Stimulated activated CD8-positive, alpha-beta memory T cell treated with anti-CD3 and anti-CD28 coated beads, Interleukin-2, amount 100 ng/mL, for 1 hour (primary cell): ENCODE measurements at regions not wholly inside any gene's neighbourhood (a gene's known extent, or its start where the extent isn't known, plus 50 kb on each side); places are given as distances from the start of the nearest gene placed in this dataset.

Source experiments
- DNase-seq, 2 donors: peaks; one replicate each; pipeline ENCODE4 v3.0.0-alpha.2; 2020; ENCODE audit warnings: low read depth in 2 of 2

DNA sequence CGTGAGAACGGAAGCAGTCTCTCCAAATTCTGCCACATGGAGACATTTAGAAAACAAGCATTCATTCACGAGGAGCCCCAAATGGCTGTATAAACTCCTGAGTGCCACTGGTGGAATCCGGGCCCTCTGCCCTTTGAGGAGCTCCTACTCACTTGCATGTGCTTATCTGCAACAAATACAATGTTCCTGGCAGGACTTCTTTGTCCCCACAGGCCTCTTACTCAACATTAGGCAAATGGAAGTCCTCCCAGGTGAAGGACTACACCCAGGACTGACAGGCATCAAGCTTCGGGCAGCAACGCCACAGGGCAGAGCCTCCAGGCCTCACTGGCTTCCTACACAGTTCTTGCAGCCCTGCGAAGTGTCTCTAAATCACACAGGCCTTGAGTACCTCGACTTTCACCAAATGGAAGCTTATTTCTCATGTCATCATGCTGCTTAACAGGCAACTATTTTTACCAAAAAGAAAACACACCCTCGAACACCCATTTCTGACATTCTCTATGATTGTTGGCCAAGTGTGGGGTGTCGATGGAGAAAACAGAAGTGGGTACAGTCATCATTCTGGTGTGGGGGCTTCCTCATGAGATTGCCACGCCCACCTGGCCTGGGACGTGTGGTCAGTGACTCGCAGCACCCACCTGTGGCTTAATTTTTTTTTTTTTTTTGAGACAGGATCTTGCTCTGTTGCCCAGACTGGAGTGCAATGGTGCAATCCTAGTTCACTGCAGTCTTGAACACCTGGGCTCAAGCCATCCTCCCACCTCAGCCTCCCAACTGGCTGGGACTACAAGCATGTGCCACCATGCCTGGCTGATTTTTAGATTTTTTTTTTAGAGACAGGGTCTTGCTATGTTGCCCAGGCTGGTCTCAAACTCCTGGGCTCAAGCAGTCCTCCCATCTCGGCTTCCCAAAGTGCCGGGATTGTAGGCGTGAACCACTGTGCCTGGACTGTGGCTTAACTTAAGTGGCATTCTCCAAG is 186.8 kb upstream of the GLI2 start:
- DNase-seq = no peak

DNA sequence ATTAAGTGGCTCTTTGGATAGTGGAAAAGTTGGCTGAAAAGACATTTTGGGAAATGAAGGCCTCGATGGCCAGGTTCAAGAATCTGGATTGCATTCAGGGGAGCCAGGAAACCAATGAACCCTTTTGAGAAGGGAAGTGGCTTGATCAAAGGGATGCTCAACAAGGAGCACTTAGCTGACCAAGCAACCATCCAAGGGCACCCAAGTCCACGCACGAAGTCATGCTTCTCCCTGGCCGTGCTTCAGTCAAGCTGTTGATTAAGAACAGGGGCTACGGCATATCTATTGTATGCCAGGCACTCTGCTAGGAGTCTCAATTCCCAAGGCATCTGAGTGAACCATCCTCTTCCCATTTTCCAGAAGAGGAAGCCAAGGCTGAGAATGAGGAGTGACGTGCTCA is 185.8 kb upstream of the GLI2 start:
- DNase-seq = no peak

DNA sequence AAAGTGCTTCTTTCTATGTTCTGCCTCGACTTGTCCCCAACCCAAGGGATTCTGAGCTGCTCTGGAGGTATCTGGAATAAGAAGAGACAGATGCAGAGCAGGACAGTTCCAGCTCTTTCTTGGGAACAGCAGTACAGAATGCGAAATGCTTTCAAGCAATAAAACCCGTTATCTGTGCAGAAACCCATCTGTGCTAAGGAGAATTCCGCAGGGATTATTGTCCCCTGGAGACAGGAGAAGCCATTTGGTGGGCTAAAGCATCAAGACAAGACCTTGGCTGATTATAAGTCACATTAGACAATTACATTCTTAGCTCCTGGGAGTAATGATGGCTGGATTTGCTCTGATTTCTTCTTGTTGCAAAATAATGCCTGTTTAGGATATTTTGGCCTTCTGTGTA is 185.4 kb upstream of the GLI2 start:
- no peak for DNase-seq

DNA sequence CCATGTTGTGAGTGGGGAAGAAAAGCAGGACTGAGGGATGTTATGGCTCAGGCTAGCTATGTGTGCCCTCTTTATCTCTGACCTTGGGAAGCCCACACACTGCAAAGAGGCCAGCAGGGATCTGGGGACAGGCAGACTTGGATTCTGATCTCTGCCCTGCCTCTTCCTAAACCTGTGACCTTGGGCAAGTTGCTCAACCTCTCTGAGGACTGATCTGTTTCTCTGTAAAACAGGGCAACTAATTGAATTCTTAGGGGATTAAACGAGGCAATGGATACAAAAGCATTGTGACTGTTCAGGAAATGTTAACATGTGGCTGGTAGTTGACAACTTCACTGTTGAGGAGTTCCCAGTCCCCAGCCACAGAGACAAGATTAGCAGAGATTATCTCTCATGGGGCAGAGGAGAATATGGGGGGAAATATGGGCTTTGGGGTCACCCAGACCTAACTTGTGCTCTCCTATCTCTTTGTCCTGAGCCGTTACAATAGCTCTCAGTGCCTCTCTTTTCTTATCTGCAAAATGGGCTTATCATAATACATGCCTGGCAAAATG is 184.7 kb upstream of the GLI2 start:
- DNase-seq = no peak

DNA sequence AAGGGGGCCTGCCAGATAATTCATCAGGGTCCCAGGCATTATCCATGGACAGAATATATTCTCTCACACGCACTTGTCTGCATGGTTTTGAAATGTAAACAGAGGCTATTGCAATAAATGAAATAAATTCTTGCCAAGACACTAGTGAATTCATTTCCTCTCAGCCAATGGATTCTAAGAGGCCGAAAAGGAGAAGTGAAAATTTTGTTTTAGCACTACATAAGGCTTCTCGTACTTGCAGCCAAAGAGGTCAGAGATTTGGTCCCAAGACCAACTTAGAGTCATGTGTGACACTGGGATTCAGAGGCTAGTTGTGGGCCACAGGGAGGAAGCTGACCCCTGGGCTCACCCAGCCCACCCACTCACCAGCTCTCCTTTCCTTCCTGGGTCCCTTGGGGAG is 184.1 kb upstream of the GLI2 start:
- no peak for DNase-seq

DNA sequence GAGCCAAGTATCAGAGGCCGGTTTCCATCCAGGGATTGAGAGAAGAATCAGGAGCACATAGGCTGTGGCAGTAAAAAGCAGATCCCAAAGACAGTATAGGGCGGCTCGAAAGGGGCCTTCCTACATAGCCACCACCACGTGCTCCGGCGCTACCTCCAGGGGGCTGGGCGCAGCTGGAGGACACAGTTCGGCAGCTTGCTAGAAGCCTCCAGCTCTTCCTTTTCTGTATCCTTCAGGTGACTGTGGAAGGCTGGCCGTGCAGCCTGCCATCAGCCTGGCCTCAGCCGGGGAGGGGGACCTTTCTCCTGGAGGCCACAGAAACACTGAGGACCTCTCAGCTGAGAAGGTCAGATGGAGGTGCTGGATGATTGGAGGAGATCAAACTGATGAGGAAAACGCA is 183.6 kb upstream of the GLI2 start:
- DNase-seq = no peak

DNA sequence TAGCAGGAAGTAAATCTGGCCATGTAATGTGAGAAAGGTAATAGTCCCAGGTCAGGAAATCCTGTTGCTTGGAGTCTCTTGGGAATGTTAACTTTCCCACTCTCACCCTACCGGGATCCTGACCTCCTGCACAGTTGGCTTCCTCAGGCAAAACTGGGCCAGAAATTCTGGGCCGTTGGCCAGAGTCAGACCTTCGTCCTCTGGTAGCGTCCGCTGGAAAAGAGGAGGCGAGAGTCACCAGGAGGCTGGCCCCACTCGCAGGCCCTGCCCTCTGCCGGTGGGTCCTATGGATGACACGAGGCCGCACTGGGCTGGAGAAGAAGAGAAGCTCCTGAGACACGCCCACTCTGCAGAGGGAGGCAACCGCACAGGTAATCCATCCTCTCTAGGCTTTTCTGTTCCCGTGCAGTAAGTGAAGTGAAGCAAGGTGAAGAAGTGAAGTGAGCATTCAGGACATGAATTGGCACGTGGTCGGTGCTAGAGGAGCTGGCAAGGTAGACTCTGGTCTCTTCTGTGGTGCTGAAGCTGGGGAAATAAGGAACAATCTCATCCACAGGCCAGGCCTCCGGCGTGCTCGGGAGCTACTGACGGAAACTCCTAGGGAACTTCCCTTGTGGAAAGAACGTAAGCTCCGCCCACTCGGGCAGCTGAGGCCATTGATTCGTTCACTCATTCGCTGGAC is 182.7 kb upstream of the GLI2 start:
- DNase-seq = no peak

DNA sequence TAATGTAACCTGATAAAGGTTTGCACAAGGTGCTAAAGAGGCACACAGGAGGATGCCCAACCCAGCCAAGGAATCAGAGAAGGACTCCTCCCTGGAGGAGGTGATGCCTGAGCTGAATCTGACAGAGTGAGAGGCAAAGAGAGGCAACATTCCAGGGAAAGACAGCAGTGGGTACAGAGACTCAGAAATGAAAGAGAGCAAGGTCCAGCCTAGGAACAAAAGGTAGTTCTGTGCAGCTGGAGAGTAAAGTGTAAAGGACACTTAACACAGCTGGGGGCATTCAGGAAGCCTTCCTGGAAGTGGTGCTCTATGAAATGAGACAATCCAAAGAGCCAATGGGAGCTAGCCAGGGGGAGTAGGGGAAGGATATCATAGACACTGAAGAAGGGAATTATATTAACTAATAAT is 181.0 kb upstream of the GLI2 start:
- no peak for DNase-seq

DNA sequence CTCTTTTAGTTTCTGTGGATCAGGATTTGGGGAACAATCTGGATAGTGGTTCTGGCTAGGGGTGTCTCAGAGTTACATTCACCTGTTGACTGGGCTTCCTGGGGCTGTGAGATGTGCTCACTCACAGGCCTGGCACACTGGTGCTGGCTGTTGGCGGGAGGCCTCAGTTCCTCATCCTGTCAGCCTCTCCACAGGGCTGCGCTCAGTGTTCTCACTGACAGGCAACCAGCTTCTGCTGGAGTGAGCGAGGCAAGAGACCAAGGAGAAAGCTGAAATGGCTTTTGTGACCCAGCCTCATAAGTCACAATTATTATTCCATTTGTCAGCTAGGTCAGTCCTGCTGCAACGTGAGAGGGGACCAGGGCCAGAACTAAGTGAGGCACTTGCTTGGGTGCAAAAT is 180.6 kb upstream of the GLI2 start:
- DNase-seq = no peak

DNA sequence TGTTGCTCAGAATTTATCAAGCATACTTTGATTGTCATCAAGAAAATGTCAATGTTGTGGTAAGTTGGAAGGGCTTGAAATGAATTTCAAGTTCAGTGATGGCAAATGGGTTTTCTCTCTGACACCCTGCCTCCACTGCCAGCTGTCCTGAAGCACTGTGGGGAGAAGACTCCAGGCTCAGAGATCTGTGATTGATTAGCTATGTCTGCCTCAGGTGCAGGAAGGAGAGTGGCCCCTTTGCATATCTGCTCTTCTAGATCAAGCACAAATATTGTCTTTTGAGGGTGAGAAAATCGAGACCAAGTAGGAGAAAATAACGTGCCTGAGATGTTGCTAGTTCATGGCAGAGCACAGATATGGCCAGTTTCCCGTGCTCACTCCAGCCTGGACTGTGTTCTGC is 178.8 kb upstream of the GLI2 start:
- DNase-seq = no peak

DNA sequence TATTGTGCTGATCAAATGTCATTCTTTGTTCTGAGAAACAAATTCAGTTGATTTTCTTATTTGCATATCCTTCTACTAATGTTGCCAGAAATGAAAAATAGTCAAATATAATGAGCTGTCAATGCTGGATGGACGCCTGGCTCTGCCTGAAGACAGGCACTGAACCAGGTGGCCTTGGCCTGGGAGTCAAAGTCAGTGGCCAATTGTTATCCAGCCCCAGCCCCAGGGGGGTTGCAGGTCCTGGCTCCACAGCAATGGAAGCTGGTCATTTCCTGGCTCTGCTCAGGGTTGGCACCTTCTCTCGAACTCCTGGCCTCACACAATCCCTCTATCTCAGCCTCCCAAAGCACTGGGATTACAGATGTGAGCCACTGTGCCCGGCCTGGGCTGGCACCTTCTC is 176.8 kb upstream of the GLI2 start:
- DNase-seq = no peak

DNA sequence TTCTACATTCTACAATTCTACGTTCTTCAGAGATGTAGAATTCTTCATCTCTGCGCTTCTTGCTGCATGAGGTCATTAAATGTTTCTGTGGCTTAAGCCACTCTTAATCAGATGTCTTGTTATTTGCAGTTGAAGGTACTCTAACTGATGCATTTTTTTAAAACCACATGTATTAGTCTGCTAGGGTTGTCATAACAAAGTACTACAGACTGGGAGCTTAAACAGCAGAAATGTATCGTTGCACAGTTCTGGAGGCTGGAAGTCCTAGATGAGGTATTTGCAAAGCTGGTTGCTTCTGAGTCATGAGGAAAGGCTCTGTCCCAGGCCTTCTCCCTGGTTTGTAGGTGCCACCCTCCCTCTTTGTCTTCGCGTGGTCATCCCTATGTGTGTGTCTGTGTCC is 176.3 kb upstream of the GLI2 start:
- no peak for DNase-seq

DNA sequence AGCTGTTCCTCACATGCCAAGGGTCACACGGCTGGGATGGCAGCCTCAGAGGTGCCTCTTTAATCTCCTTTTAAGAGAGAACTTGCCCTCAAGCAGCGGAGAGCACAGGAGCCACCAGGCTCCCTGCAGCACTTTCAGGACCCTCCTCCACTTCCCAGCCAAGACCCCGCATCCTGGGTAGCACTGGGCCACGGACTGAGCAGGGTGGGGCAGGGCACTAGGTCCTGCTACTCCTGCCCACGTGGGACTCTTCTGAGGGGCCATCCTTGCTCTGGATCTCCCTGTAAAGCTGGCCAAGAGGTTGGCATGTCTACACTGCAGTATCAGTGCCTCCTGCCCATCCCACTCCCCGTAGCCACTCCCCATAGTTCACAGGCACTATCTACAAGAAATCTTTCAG is 175.3 kb upstream of the GLI2 start:
- DNase-seq = no peak

DNA sequence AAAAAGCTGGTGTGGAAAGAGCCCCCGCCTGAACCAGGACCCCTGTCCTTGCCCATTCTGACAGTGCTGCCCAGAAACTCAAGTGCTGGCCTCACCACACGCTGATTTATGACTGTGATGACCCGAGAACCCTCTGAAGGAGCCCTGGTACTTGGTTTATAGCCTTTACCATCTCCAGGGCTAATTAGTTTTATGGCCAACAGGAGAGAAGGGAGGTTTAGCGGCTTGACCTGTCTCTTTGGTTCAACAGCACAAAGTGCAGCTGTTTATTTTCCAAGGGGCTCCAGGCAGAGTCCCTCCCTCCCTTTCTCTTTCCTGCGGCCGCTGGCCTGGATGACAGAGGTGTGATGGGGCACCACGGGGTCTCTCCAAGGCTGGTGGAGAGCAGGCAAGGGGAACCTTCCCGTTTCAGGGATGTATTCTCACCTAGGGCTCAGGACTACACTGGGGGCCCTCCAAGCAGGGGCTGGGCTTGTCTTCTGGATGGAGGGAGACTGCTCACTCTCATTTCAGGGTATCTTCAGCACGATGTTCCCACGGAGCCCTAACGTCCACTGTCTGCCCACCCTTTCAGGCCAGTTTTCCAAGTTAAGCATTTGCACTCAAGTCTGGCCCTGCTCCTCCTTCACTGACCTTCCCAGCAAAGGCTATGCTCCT is 174.2 kb upstream of the GLI2 start:
- DNase-seq = no peak

DNA sequence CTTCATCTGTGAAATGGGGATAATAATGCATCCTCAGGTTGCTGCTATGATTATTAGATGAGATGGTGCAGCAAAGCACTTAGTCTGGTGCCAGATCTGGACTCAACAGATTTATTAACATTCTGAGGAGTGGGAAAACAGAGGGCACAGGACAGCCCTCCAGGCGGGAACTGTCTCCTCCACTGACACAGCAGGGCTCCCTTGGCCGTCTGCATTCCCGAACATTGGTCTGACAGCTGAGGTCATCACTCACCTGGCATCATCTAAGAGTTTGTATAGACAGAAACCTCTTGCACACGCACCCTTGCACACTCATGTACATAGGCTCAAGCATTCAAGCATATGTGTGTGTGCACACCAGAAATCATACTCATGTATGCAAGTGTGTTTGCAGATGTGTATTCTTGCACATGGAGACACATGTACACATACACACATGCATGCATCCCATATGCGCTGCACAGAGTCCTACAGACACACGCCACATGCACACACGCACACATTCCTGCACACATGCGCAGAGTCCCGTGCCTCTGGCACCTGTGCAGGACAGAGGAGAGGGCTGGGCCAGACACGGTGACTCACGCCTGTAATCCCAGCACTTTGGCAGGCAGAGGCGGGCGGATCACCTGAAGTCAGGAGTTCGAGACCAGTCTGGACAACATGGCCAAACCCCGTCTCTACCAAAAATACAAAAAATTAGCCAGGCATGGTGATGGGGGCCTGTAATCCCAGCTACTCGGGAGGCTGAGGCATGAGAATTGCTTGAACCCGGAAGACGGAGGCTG is 173.3 kb upstream of the GLI2 start:
- no peak for DNase-seq

DNA sequence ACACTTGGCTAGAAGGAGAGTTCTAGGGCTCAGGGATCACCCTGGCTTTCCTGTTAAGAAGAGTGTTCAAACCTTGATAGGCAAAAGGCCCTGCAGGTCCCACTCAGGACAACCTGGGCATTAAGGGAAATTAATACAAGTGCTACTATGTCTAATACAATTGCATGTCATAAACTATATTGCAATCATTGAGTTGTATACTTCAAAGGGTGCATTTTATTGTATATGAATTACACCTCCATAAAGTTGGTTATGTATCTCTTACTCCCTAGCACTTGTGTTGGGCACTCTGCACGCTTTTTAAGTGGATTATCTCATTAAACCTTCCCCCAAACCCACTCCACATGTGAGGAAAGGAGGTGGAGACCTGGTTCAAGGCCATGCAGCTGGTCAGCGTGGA is 172.1 kb upstream of the GLI2 start:
- no peak for DNase-seq

DNA sequence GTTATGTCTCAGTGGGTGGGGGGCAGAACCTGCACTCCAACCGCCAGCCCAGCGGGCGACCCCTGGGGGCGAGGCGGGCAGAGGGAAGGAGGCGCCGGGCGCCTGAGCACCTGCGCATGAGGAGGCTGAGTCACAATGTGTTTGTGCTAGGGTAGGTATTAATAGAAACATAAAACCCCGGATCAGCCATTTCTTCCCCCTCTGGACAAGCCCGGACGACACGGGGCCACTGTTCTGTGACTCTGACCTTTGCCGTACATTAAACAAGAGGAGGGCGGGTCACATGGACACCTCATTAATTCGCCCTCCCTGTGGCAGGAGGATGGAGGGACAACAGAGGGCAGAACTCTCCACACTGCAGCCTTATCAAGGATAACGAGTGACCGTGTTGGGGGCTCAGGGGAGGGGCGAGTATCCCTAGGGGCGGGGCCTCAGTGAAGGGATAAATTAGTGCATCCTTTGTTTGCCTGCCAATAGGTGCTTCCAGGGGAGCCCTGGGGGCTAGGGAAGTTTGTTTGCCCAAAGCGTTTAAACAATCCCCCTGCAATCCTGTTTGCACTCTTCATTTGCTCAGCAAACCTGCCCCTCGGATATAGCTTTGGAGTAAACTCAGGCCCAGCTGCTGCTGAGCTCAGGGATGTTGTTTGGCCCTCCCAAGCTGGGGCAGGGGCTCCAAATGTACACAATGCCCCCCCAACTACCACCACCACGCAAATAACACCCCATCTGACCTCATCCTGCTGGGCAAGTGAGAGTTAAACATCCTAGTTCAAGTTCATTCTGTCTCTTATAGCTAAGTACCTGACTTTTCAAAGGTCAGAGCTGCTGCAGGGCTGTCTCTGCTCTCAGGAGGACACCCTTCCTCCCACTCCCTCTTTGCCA is 171.2 kb upstream of the GLI2 start:
- DNase-seq = no peak

DNA sequence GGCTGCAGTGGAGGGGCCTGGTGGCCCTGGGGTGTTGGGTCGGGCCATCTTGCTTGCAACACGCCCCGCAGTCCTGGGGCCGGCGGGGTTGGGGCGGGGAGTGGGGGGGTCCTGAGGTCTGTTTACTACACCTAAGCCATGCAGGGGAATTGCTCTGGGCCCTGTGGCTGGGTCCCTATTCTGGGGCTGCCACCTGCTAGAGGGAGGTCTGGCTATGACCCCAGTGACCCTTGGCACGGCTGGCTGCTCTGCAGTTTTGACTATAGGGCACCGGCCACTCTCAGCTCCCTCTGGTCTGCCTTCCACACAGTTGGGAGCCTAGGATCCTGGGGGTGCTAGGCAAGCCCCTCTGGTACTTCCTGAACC is 170.6 kb upstream of the GLI2 start:
- no peak for DNase-seq

DNA sequence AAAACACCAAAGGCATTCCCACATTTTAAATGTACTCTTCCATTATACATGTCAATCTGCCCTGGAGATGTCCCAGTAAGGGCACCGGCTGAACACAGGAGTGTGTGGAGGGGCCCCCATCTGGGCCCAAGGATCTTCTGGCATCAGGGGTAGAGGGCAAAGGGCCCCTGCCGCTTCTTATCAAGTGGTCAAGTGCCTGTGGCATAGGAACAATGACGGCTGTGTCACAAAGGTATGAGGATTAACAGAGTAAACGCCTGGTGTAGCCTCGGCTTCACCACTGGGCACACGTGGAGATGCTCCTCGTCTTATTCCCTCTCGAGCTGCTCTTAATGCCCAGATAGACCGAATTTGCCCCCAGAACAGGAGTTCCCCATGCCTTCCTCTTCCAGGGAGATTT is 169.7 kb upstream of the GLI2 start:
- DNase-seq = no peak

DNA sequence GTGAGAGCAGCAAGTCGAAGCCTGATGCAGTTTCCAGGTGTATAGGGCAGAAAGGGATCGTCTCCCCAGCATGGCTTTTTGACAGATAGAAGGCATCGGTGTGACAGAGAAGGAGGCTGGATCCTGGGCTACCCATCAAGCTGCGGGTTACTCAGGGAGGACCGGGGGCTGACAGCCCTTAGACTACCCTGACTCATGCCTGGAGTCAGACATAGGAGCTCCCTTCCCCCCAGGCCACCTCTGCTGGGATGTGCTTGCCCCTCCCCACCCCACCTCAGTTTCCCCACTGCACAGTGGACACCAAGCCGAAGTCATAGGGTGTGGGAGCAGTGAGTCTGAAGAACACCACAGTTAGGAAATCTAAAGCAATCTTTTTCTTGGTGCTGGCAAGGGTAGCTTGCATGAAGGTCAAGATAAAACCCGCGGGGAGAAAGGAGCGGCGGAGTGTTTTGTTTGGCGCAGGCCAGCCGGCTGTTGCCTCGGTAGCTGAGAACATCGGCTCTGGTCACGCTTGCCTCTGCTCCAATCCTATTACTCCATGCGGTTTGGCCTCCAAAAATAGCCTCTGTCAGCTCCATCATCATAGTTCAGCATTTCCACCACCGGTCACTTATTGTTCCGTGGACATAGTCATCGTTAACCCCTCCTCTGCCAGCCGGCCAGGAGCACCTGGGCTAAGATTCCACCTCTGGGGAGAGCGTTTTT is 169.2 kb upstream of the GLI2 start:
- DNase-seq = no peak
